Panc1 (cell line): ENCODE measurements at regions not wholly inside any gene's neighbourhood (a gene's known extent, or its start where the extent isn't known, plus 50 kb on each side); places are given as distances from the start of the nearest gene placed in this dataset.
"Not testable (repeated sequence)": the region's sequence is repeated elsewhere in the genome, so short reads cannot be mapped to it uniquely, and the experiment has no call there.

Experiments
- ATAC-seq: fragments of 200-7000 bp; cut with Tn5 transposase; 2 replicates; pipeline ENCODE4 v1.9.1; 2020; ENCODE audit warnings: mild to moderate bottlenecking, moderate library complexity
- BruUV-seq: library from RNA; stranded (reverse); fragments of 400-500 nt; replicated peaks from 2 replicates; lab custom pipeline; 2021; lab: Mats Ljungman, UMichigan
- CTCF ChIA-PET: fragments of 300-600 bp; sonication (Branson Sonifier 250); formaldehyde crosslinking; loops from one replicate; lab custom pipeline; 2022; ENCODE audit warnings: antibody characterized with exemption; lab: Charles Lee
- POLR2A ChIA-PET: fragments of 300-600 bp; sonication (Branson Sonifier 250); formaldehyde crosslinking; loops from one replicate; lab custom pipeline; 2022; ENCODE audit warnings: antibody characterized with exemption; lab: Charles Lee
- DNase-seq: peaks from one replicate; pipeline ENCODE4 v3.0.0-alpha.2; 2010; ENCODE audit warnings: low read depth, low spot score
- H3K27ac ChIP-seq: 2 replicates; pipeline ENCODE4 v1.5.1; 2011; ENCODE audit warnings: mild to moderate bottlenecking, low read length, inconsistent platforms
- H3K27me3 ChIP-seq: fragments of 200-500 bp; sonication (Bioruptor generic); 2 replicates; pipeline ENCODE4 v1.6.0; 2014; ENCODE audit warnings: low read length, inconsistent platforms; ENCODE audit not compliant: control insufficient read depth, insufficient read depth
- H3K36me3 ChIP-seq: fragments of 200-500 bp; sonication (Bioruptor generic); 2 replicates; pipeline ENCODE4 v1.5.1; 2014; ENCODE audit warnings: inconsistent platforms, mild to moderate bottlenecking, low read length, moderate library complexity; ENCODE audit not compliant: control insufficient read depth, insufficient read depth
- H3K4me1 ChIP-seq: 2 replicates; pipeline ENCODE4 v1.5.1; 2011; ENCODE audit warnings: inconsistent platforms, mild to moderate bottlenecking, low read length, moderate library complexity; ENCODE audit not compliant: control insufficient read depth, insufficient read depth
- H3K4me3 ChIP-seq, 2 experiments: 2 replicates each; pipeline ENCODE4 v1.5.1; 2011 to 2012; ENCODE audit warnings: low read depth in 2 of 2, low read length in 2 of 2, mild to moderate bottlenecking in 2 of 2, inconsistent platforms in 1 of 2, moderate library complexity in 1 of 2
- H3K9me3 ChIP-seq: fragments of 200-500 bp; sonication (Bioruptor generic); 2 replicates; pipeline ENCODE4 v1.5.1; 2014; ENCODE audit warnings: low read depth, mild to moderate bottlenecking, inconsistent platforms, low read length, moderate library complexity; ENCODE audit not compliant: control insufficient read depth, insufficient read depth
- CTCF ChIP-seq: fragments of 450-650 bp; IDR thresholded peaks from 2 replicates; pipeline ENCODE4 v1.5.1; 2017; ENCODE audit warnings: mild to moderate bottlenecking
- POLR2AphosphoS5 ChIP-seq: IDR thresholded peaks from 2 replicates; pipeline ENCODE4 v1.6.1; 2012; ENCODE audit warnings: mild to moderate bottlenecking, low read depth, low read length, moderate library complexity
- REST ChIP-seq, 2 experiments: IDR thresholded peaks; 2 replicates each; pipeline ENCODE4 v1.6.1; 2011 to 2012; ENCODE audit warnings: low read depth in 2 of 2, control low read depth in 1 of 2, low read length in 1 of 2, mild to moderate bottlenecking in 1 of 2, moderate library complexity in 1 of 2; ENCODE audit not compliant: insufficient read depth in 1 of 2
- SIN3A ChIP-seq: IDR thresholded peaks from 2 replicates; pipeline ENCODE4 v1.6.1; 2012; ENCODE audit warnings: low read depth, mild to moderate bottlenecking, low read length, moderate library complexity, borderline replicate concordance; ENCODE audit not compliant: insufficient read depth
- TCF7L2 ChIP-seq: IDR thresholded peaks from 2 replicates; pipeline ENCODE4 v1.6.1; 2011; ENCODE audit warnings: mild to moderate bottlenecking, low read depth, low read length, inconsistent platforms
- in situ Hi-C: cut with HindIII; loops from 2 replicates; pipeline ENCODE4 v1.10.0; 2016; ENCODE audit warnings: low sequenced_read_pairs, low pct_unique_long_range_greater_than_20kb
- intact Hi-C: fragments of 100-400 bp; cut with micrococcal nuclease; formaldehyde crosslinking; loops from one replicate; pipeline ENCODE4 v1.10.0; 2022; ENCODE audit not compliant: unreplicated experiment

GRCh38 chr3:178205740-178206139 is 330.5 kb upstream of the KCNMB2 start:
- H3K36me3 ChIP-seq, result no peaks in the 10 kb centered on the region
- H3K4me3 ChIP-seq, result no peak overlapping the region
- no TSS peak for BruUV-seq
- H3K9me3 ChIP-seq, result no peaks in the 10 kb centered on the region
- H3K4me1 ChIP-seq, result no peaks in the 10 kb centered on the region
- POLR2A ChIA-PET, result no interaction called here
- DNase-seq, result no peak
- H3K27ac ChIP-seq, result no peak overlapping the region
- ATAC-seq, result no peak
- in situ Hi-C loops, result no loop called here
- CTCF ChIA-PET, result no interaction called here
- TF ChIP-seq TCF7L2, result no peak
- no peak for TF ChIP-seq POLR2AphosphoS5
- no peak for TF ChIP-seq REST (IDR thresholded peaks at IDR 0.05; ENCODE audit: insufficient read depth in 1 of 2, low read depth in 2 of 2, low read length in 1 of 2)
- no peak for TF ChIP-seq CTCF
- no peak for TF ChIP-seq SIN3A
- no peaks in the 10 kb centered on the region for H3K27me3 ChIP-seq
- intact Hi-C loops, result no loop called here

GRCh38 chr3:178206521-178206920 is 329.7 kb upstream of the KCNMB2 start:
- CTCF ChIA-PET, result no interaction called here

GRCh38 chr3:178207161-178207560 is 329.1 kb upstream of the KCNMB2 start:
- intact Hi-C loops, CTCF ChIA-PET, H3K9me3 ChIP-seq, H3K4me3 ChIP-seq, H3K27ac ChIP-seq, DNase-seq, H3K27me3 ChIP-seq, H3K36me3 ChIP-seq, H3K4me1 ChIP-seq, BruUV-seq, in situ Hi-C loops, POLR2A ChIA-PET, ATAC-seq: not testable (repeated sequence)

More at GRCh38 chr3:178206521-178206920, 329.7 kb upstream of the KCNMB2 start:
- Histone ChIP-seq H3K9me3 (no peaks in the 10 kb centered on the region), H3K36me3 (no peaks in the 10 kb centered on the region), H3K27me3 (no peaks in the 10 kb centered on the region), H3K27ac (no peak overlapping the region), H3K4me1 (no peaks in the 10 kb centered on the region), H3K4me3 (no peak overlapping the region)
- POLR2A ChIA-PET, result no interaction called here
- DNase-seq (no peak), ATAC-seq (no peak)
- no TSS peak for BruUV-seq
- intact Hi-C loops (no loop called here), in situ Hi-C loops (no loop called here)
- TF ChIP-seq CTCF, result no peak
- no peak for TF ChIP-seq SIN3A

GRCh38 chr3:178207627-178208026 is 328.6 kb upstream of the KCNMB2 start:
- BruUV-seq, DNase-seq, ATAC-seq, intact Hi-C loops, H3K27me3 ChIP-seq, CTCF ChIA-PET, H3K9me3 ChIP-seq, H3K27ac ChIP-seq, H3K4me3 ChIP-seq, H3K4me1 ChIP-seq, H3K36me3 ChIP-seq, in situ Hi-C loops, POLR2A ChIA-PET: not testable (repeated sequence)

- DNase-seq, H3K27me3 ChIP-seq, ATAC-seq, CTCF ChIA-PET, H3K4me1 ChIP-seq, POLR2A ChIA-PET, intact Hi-C loops, H3K36me3 ChIP-seq, in situ Hi-C loops, BruUV-seq, H3K4me3 ChIP-seq, H3K27ac ChIP-seq, H3K9me3 ChIP-seq: not testable (repeated sequence)
Measured at GRCh38 chr3:178209116-178209515, 327.1 kb upstream of the KCNMB2 start.
